Activated CD4-positive, alpha-beta T cell treated with anti-CD3 and anti-CD28 coated beads for 36 hours (primary cell): ENCODE measurements at regions not wholly inside any gene's neighbourhood (a gene's known extent, or its start where the extent isn't known, plus 50 kb on each side); places are given as distances from the start of the nearest gene placed in this dataset.
A peak's percentile ranks its signal among the peaks of the same experiment; 100 is the strongest.

Experiments used
- ATAC-seq: fragments of 200-7000 bp; cut with Tn5 transposase; one replicate; pipeline ENCODE4 v1.10.0; 2021; ENCODE audit warnings: mild to moderate bottlenecking, moderate library complexity
- CTCF ChIA-PET: fragments of 350-600 bp; sonication (Branson Sonifier 250); formaldehyde crosslinking; loops from one replicate; lab custom pipeline; 2021; ENCODE audit warnings: antibody characterized with exemption; lab: Charles Lee
- POLR2A ChIA-PET: fragments of 350-600 bp; sonication (Branson Sonifier 250); formaldehyde crosslinking; loops from one replicate; lab custom pipeline; 2021; ENCODE audit warnings: antibody characterized with exemption, inconsistent platforms; lab: Charles Lee
- DNase-seq: peaks from one replicate; pipeline ENCODE4 v3.0.0-alpha.2; 2020
- H3K27ac Mint-ChIP-seq: one replicate; pipeline ENCODE4 v1.8.0; 2021; ENCODE audit warnings: mixed read lengths
- H3K27me3 Mint-ChIP-seq: one replicate; pipeline ENCODE4 v1.8.0; 2021; ENCODE audit warnings: mixed read lengths
- H3K36me3 Mint-ChIP-seq: one replicate; pipeline ENCODE4 v1.8.0; 2021; ENCODE audit warnings: low read depth, mixed read lengths
- H3K4me1 Mint-ChIP-seq: one replicate; pipeline ENCODE4 v1.8.0; 2021; ENCODE audit warnings: mixed read lengths
- H3K4me3 Mint-ChIP-seq: one replicate; pipeline ENCODE4 v1.8.0; 2021; ENCODE audit warnings: mild to moderate bottlenecking, moderate library complexity, mixed read lengths
- H3K9me3 Mint-ChIP-seq: one replicate; pipeline ENCODE4 v1.8.0; 2021; ENCODE audit warnings: low read depth, mixed read lengths
- intact Hi-C, 2 experiments: fragments of 100-400 bp; cut with DNase I in 1 of 2; cut with micrococcal nuclease in 1 of 2; formaldehyde crosslinking; loops; one replicate each; pipeline versions ENCODE4 v1.14.2 to v1.15.1; 2022 to 2024; cut with DNase I, micrococcal nuclease

- H3K27me3 Mint-ChIP-seq = no peaks in the 10 kb centered on the region
- no peak overlapping the region for H3K27ac Mint-ChIP-seq
- no peak overlapping the region for H3K4me3 Mint-ChIP-seq
- ChIA-PET CTCF (interaction anchor here (0.5 to 0.7 kb wide), 3 partner anchors 9 to 180 kb away, joined by 3 read pairs; no protein-coding TSS in a partner anchor), POLR2A (interaction anchor here (0.9 kb wide), 1 partner anchor 31 kb away, joined by 6 read pairs; no protein-coding TSS in a partner anchor)
- no peak for DNase-seq
- peaks cover 8% of the 10 kb centered on the region for H3K9me3 Mint-ChIP-seq
- H3K36me3 Mint-ChIP-seq = no peaks in the 10 kb centered on the region
- peaks cover 16% of the 10 kb centered on the region for H3K4me1 Mint-ChIP-seq
- intact Hi-C loops = no loop called here
- no peak for ATAC-seq
Measured at GRCh38 chr2:8278709-8279354, 403.0 kb upstream of the ID2 start.

- DNase-seq (no peak), ATAC-seq (no peak)
- intact Hi-C loops = no loop called here
- no peaks in the 10 kb centered on the region for H3K27me3 Mint-ChIP-seq
- H3K27ac Mint-ChIP-seq = no peak overlapping the region
- ChIA-PET CTCF (no interaction called here), POLR2A (interaction anchor here (0.6 to 0.9 kb wide), 2 partner anchors 31 to 71 kb away, joined by 3 to 6 read pairs; no protein-coding TSS in a partner anchor)
- no peak overlapping the region for H3K4me3 Mint-ChIP-seq
- H3K4me1 Mint-ChIP-seq = peaks cover 16% of the 10 kb centered on the region
- no peaks in the 10 kb centered on the region for H3K36me3 Mint-ChIP-seq
- peaks cover 8% of the 10 kb centered on the region for H3K9me3 Mint-ChIP-seq
Measured at GRCh38 chr2:8279506-8279905, 402.4 kb upstream of the ID2 start.

- Mint-ChIP-seq H3K4me3 (no peak overlapping the region), H3K36me3 (no peaks in the 10 kb centered on the region), H3K4me1 (peaks cover 10% of the 10 kb centered on the region), H3K27ac (no peak overlapping the region), H3K27me3 (no peaks in the 10 kb centered on the region), H3K9me3 (peaks cover 5% of the 10 kb centered on the region)
- ChIA-PET CTCF (no interaction called here), POLR2A (no interaction called here)
- no peak for ATAC-seq
- no peak for DNase-seq
- intact Hi-C loops = no loop called here
Measured at GRCh38 chr2:8281234-8281633, 400.6 kb upstream of the ID2 start.

- no peak for DNase-seq
- intact Hi-C loops = no loop called here
- H3K4me1 Mint-ChIP-seq = peaks cover 7% of the 10 kb centered on the region
- peak overlapping the region; percentile 12 for H3K4me3 Mint-ChIP-seq
- ATAC-seq = peak; percentile 69
- H3K27me3 Mint-ChIP-seq = no peaks in the 10 kb centered on the region
- no peaks in the 10 kb centered on the region for H3K9me3 Mint-ChIP-seq
- H3K27ac Mint-ChIP-seq = no peak overlapping the region
- H3K36me3 Mint-ChIP-seq = no peaks in the 10 kb centered on the region
- CTCF ChIA-PET = no interaction called here
- POLR2A ChIA-PET = no interaction called here
Measured at GRCh38 chr2:8281950-8282857, 399.7 kb upstream of the ID2 start.

- ATAC-seq (no peak), DNase-seq (no peak)
- Mint-ChIP-seq H3K27ac (no peak overlapping the region), H3K4me1 (peaks cover 6% of the 10 kb centered on the region), H3K36me3 (no peaks in the 10 kb centered on the region), H3K27me3 (peaks cover 4% of the 10 kb centered on the region), H3K9me3 (peaks cover 4% of the 10 kb centered on the region), H3K4me3 (no peak overlapping the region)
- intact Hi-C loops = no loop called here
- CTCF ChIA-PET = no interaction called here
- POLR2A ChIA-PET = interaction anchor here (0.6 kb wide), 1 partner anchor 344 kb away, joined by 3 read pairs; no protein-coding TSS in a partner anchor
Measured at GRCh38 chr2:8282858-8283252, 399.0 kb upstream of the ID2 start.

GRCh38 chr2:8285081-8285480 is 396.8 kb upstream of the ID2 start:
- Mint-ChIP-seq H3K9me3 (peaks cover 15% of the 10 kb centered on the region), H3K4me1 (peaks cover 10% of the 10 kb centered on the region), H3K27ac (no peak overlapping the region), H3K36me3 (no peaks in the 10 kb centered on the region), H3K4me3 (no peak overlapping the region), H3K27me3 (peaks cover 4% of the 10 kb centered on the region)
- intact Hi-C loops = no loop called here
- DNase-seq (no peak), ATAC-seq (no peak)
- POLR2A ChIA-PET = no interaction called here
- CTCF ChIA-PET = interaction anchor here (0.7 kb wide), 1 partner anchor 24 kb away, joined by 3 read pairs; no protein-coding TSS in a partner anchor

GRCh38 chr2:8285898-8286297 is 396.0 kb upstream of the ID2 start:
- no peak overlapping the region for H3K4me3 Mint-ChIP-seq
- ChIA-PET CTCF (interaction anchor here (0.7 to 1.8 kb wide), 2 partner anchors 10 to 23 kb away, joined by 3 to 5 read pairs; no protein-coding TSS in a partner anchor), POLR2A (no interaction called here)
- peaks cover 4% of the 10 kb centered on the region for H3K27me3 Mint-ChIP-seq
- H3K27ac Mint-ChIP-seq = no peak overlapping the region
- intact Hi-C loops = no loop called here
- H3K36me3 Mint-ChIP-seq = no peaks in the 10 kb centered on the region
- H3K9me3 Mint-ChIP-seq = peaks cover 15% of the 10 kb centered on the region
- DNase-seq = no peak
- peaks cover 10% of the 10 kb centered on the region for H3K4me1 Mint-ChIP-seq
- no peak for ATAC-seq

- Mint-ChIP-seq H3K27me3 (peaks cover 8% of the 10 kb centered on the region), H3K36me3 (no peaks in the 10 kb centered on the region), H3K9me3 (peaks cover 15% of the 10 kb centered on the region), H3K4me1 (peaks cover 13% of the 10 kb centered on the region), H3K27ac (no peak overlapping the region), H3K4me3 (no peak overlapping the region)
- intact Hi-C loops = no loop called here
- ATAC-seq (no peak), DNase-seq (no peak)
- CTCF ChIA-PET = interaction anchor here (0.6 to 1.0 kb wide), 4 partner anchors 10 to 227 kb away, joined by 3 to 5 read pairs (median 4); no protein-coding TSS in a partner anchor
- POLR2A ChIA-PET = no interaction called here
Measured at GRCh38 chr2:8288206-8288605, 393.6 kb upstream of the ID2 start.

GRCh38 chr2:8289111-8289510 is 392.7 kb upstream of the ID2 start:
- ChIA-PET POLR2A (no interaction called here), CTCF (interaction anchor here (1.0 kb wide), 2 partner anchors 13 to 226 kb away, joined by 4 to 5 read pairs; no protein-coding TSS in a partner anchor)
- Mint-ChIP-seq H3K4me1 (peaks cover 13% of the 10 kb centered on the region), H3K27ac (peak overlapping the region; percentile 60), H3K27me3 (peaks cover 8% of the 10 kb centered on the region), H3K9me3 (peaks cover 15% of the 10 kb centered on the region), H3K36me3 (no peaks in the 10 kb centered on the region), H3K4me3 (no peak overlapping the region)
- peak; percentile 34 for DNase-seq
- intact Hi-C loops = no loop called here
- peak; percentile 71 for ATAC-seq

GRCh38 chr2:8290771-8291352 is 391.0 kb upstream of the ID2 start:
- POLR2A ChIA-PET = no interaction called here
- peaks cover 8% of the 10 kb centered on the region for H3K27me3 Mint-ChIP-seq
- intact Hi-C loops = no loop called here
- H3K27ac Mint-ChIP-seq = no peak overlapping the region
- no peaks in the 10 kb centered on the region for H3K36me3 Mint-ChIP-seq
- H3K4me1 Mint-ChIP-seq = peaks cover 16% of the 10 kb centered on the region
- peak; percentile 62 for ATAC-seq
- CTCF ChIA-PET = no interaction called here
- DNase-seq = no peak
- peaks cover 15% of the 10 kb centered on the region for H3K9me3 Mint-ChIP-seq
- H3K4me3 Mint-ChIP-seq = no peak overlapping the region

GRCh38 chr2:8296306-8296705 is 385.6 kb upstream of the ID2 start:
- Mint-ChIP-seq H3K27ac (peak overlapping the region; percentile 66), H3K4me3 (no peak overlapping the region), H3K36me3 (no peaks in the 10 kb centered on the region), H3K27me3 (peaks cover 9% of the 10 kb centered on the region), H3K4me1 (peaks cover 27% of the 10 kb centered on the region), H3K9me3 (peaks cover 2% of the 10 kb centered on the region)
- DNase-seq (peak; percentile 67), ATAC-seq (peak; percentile 100)
- ChIA-PET POLR2A (interaction anchor here (1.0 kb wide), 1 partner anchor 386 kb away, joined by 3 read pairs; the partner anchor contains the start of gene ID2), CTCF (interaction anchor here (0.5 to 2.0 kb wide), 2 partner anchors 10 to 180 kb away, joined by 3 to 5 read pairs; no protein-coding TSS in a partner anchor)
- intact Hi-C loops = no loop called here
